ENCODE measurements at regions not wholly inside any gene's neighbourhood (a gene's known extent, or its start where the extent isn't known, plus 50 kb on each side); places are given as distances from the start of the nearest gene placed in this dataset.

GRCh38 chr1:43052322-43052721 is 93.7 kb upstream of the SLC2A1 start:
- H3K36me3 Mint-ChIP-seq (ENCODE audit: insufficient read depth, unreplicated experiment), result no peaks in the 10 kb centered on the region
- H3K27me3 Mint-ChIP-seq (ENCODE audit: unreplicated experiment), result peaks cover under 1% of the 10 kb centered on the region
- H3K4me3 Mint-ChIP-seq (ENCODE audit: low read depth, unreplicated experiment), result no peak overlapping the region
- H3K4me1 Mint-ChIP-seq (ENCODE audit: low read depth, unreplicated experiment), result no peaks in the 10 kb centered on the region
- no peaks in the 10 kb centered on the region for H3K9me3 Mint-ChIP-seq (ENCODE audit: low read depth, unreplicated experiment)
- H3K27ac Mint-ChIP-seq (ENCODE audit: unreplicated experiment), result no peak overlapping the region
- no TSS peak for BruUV-seq (replicated peaks)
- CTCF ChIA-PET, result no interaction called here
- TF ChIP-seq, protein P1, sequence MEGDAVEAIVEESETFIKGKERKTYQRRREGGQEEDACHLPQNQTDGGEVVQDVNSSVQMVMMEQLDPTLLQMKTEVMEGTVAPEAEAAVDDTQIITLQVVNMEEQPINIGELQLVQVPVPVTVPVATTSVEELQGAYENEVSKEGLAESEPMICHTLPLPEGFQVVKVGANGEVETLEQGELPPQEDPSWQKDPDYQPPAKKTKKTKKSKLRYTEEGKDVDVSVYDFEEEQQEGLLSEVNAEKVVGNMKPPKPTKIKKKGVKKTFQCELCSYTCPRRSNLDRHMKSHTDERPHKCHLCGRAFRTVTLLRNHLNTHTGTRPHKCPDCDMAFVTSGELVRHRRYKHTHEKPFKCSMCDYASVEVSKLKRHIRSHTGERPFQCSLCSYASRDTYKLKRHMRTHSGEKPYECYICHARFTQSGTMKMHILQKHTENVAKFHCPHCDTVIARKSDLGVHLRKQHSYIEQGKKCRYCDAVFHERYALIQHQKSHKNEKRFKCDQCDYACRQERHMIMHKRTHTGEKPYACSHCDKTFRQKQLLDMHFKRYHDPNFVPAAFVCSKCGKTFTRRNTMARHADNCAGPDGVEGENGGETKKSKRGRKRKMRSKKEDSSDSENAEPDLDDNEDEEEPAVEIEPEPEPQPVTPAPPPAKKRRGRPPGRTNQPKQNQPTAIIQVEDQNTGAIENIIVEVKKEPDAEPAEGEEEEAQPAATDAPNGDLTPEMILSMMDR (IDR thresholded peaks at IDR 0.05; ENCODE audit: unreplicated experiment), result no peak
- intact Hi-C loops (cut with micrococcal nuclease; ENCODE audit: unreplicated experiment), result no loop called here
- DNase-seq, result no peak

DNA sequence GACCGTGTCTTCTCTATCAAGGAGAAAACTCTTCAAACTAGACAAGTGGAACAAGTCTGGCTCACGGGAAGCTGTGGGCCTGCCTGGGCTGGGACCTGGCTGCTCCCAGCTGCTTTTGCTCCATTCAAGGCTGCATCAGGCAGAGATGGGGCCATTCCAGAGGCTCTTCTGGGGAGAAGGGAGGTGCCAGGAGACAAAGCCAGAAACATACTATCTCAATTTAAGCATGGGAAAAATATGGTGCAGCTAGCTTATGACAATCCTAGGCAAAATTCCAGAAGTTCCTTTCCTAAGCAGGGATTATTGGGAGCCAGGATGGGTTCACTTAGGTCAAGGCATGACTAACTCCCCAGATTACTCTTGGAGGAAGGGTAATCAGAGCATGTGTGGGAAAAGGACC is 90.8 kb upstream of the SLC2A1 start:
- CTCF ChIA-PET, result no interaction called here
- no peak overlapping the region for H3K27ac Mint-ChIP-seq (ENCODE audit: unreplicated experiment)

DNA sequence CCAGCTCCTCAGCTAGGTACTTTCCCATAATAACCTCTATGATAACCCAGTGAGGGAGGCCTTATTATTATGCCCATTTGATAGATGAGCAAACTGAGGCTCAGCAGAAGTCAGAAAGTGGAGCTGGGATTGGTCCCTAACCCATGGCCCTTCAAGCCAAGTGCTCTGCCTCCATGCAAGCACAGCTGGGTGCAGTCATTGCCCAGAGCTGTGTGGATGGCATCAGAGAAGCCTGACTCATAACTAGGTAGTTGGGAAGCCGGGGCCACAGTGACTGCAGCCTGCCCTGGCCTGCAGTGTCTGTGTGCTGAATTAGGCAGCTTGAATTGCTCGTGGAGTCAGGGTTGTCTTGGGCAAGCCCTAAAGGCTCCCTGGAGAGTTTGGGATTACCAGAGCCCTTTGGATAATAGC is 89.9 kb upstream of the SLC2A1 start:
- Mint-ChIP-seq H3K4me3 (ENCODE audit: low read depth, unreplicated experiment) (no peak overlapping the region), H3K27me3 (ENCODE audit: unreplicated experiment) (peaks cover 12% of the 10 kb centered on the region), H3K36me3 (ENCODE audit: insufficient read depth, unreplicated experiment) (no peaks in the 10 kb centered on the region), H3K9me3 (ENCODE audit: low read depth, unreplicated experiment) (no peaks in the 10 kb centered on the region), H3K27ac (ENCODE audit: unreplicated experiment) (no peak overlapping the region), H3K4me1 (ENCODE audit: low read depth, unreplicated experiment) (no peaks in the 10 kb centered on the region)
- intact Hi-C loops (cut with micrococcal nuclease; ENCODE audit: unreplicated experiment), result no loop called here
- TF ChIP-seq, protein P1 (IDR thresholded peaks at IDR 0.05; ENCODE audit: unreplicated experiment), result no peak
- CTCF ChIA-PET, result no interaction called here
- DNase-seq, result no peak
- no TSS peak for BruUV-seq (replicated peaks)

More for the DNA sequence above, 90.8 kb upstream of the SLC2A1 start:
- no TSS peak for BruUV-seq (replicated peaks)
- no peak overlapping the region for H3K4me3 Mint-ChIP-seq (ENCODE audit: low read depth, unreplicated experiment)
- intact Hi-C loops (cut with micrococcal nuclease; ENCODE audit: unreplicated experiment), result no loop called here
- no peaks in the 10 kb centered on the region for H3K9me3 Mint-ChIP-seq (ENCODE audit: low read depth, unreplicated experiment)
- DNase-seq, result no peak
- peaks cover 12% of the 10 kb centered on the region for H3K27me3 Mint-ChIP-seq (ENCODE audit: unreplicated experiment)
- no peaks in the 10 kb centered on the region for H3K36me3 Mint-ChIP-seq (ENCODE audit: insufficient read depth, unreplicated experiment)
- TF ChIP-seq, protein P1 (IDR thresholded peaks at IDR 0.05; ENCODE audit: unreplicated experiment), result no peak
- H3K4me1 Mint-ChIP-seq (ENCODE audit: low read depth, unreplicated experiment), result no peaks in the 10 kb centered on the region

GRCh38 chr1:43047135-43047534 is 88.5 kb upstream of the SLC2A1 start:
- no peak for DNase-seq
- TF ChIP-seq, protein P1 (IDR thresholded peaks at IDR 0.05; ENCODE audit: unreplicated experiment), result no peak
- no peaks in the 10 kb centered on the region for H3K4me1 Mint-ChIP-seq (ENCODE audit: low read depth, unreplicated experiment)
- intact Hi-C loops (cut with micrococcal nuclease; ENCODE audit: unreplicated experiment), result no loop called here
- peaks cover 12% of the 10 kb centered on the region for H3K27me3 Mint-ChIP-seq (ENCODE audit: unreplicated experiment)
- CTCF ChIA-PET, result interaction anchor here (0.5 kb wide), 1 partner anchor 17 kb away, joined by 3 read pairs; no protein-coding TSS in a partner anchor
- no peak overlapping the region for H3K4me3 Mint-ChIP-seq (ENCODE audit: low read depth, unreplicated experiment)
- H3K9me3 Mint-ChIP-seq (ENCODE audit: low read depth, unreplicated experiment), result no peaks in the 10 kb centered on the region
- H3K27ac Mint-ChIP-seq (ENCODE audit: unreplicated experiment), result no peak overlapping the region
- no TSS peak for BruUV-seq (replicated peaks)
- H3K36me3 Mint-ChIP-seq (ENCODE audit: insufficient read depth, unreplicated experiment), result no peaks in the 10 kb centered on the region
